MM.1S (cell line): ENCODE measurements at regions not wholly inside any gene's neighbourhood (a gene's known extent, or its start where the extent isn't known, plus 50 kb on each side); places are given as distances from the start of the nearest gene placed in this dataset.

Experiments
- EZH2 ChIP-seq: fragments of 300-600 bp; sonication (generic); optimal IDR thresholded peaks from 2 replicates; pipeline ENCODE3; 2017; ENCODE audit warnings: low read depth, mild to moderate bottlenecking, antibody characterized with exemption, low read length, mixed read lengths
- EZH2phosphoT487 ChIP-seq: fragments of 300-600 bp; sonication (generic); IDR thresholded peaks from 2 replicates; pipeline ENCODE4 v1.6.1; 2018; ENCODE audit warnings: antibody characterized with exemption, low read length
- TF ChIP-seq, protein P1 (sequence below): fragments of 300-600 bp; sonication (generic); IDR thresholded peaks from 2 replicates; pipeline ENCODE4 v1.5.1; 2016; ENCODE audit warnings: antibody characterized with exemption, low read length, mixed read lengths

DNA sequence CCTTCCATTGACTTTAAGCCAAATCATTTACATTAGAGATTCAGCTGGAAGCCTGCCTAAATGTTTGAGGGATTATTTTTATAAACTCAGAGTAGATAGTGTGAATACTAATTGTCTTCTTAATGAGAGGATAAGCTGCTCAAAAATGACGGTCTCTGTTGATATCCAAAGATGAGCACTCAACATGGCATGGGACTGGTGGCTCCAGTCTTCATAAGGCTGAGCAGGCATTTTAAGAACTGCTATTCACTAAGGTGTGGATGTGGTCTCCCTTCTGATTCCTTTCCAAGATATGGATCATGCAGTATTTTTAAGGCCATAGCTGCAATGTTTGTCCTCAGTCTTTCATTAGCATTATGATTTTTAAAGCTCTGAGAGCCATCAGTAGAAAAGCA lies 377.5 kb upstream of the RIOK2 start:
- TF ChIP-seq, protein P1, sequence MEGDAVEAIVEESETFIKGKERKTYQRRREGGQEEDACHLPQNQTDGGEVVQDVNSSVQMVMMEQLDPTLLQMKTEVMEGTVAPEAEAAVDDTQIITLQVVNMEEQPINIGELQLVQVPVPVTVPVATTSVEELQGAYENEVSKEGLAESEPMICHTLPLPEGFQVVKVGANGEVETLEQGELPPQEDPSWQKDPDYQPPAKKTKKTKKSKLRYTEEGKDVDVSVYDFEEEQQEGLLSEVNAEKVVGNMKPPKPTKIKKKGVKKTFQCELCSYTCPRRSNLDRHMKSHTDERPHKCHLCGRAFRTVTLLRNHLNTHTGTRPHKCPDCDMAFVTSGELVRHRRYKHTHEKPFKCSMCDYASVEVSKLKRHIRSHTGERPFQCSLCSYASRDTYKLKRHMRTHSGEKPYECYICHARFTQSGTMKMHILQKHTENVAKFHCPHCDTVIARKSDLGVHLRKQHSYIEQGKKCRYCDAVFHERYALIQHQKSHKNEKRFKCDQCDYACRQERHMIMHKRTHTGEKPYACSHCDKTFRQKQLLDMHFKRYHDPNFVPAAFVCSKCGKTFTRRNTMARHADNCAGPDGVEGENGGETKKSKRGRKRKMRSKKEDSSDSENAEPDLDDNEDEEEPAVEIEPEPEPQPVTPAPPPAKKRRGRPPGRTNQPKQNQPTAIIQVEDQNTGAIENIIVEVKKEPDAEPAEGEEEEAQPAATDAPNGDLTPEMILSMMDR = no peak
- no peak for TF ChIP-seq EZH2
- no peak for TF ChIP-seq EZH2phosphoT487
